Ammon's horn (tissue), 1 donor: ENCODE measurements at regions not wholly inside any gene's neighbourhood (a gene's known extent, or its start where the extent isn't known, plus 50 kb on each side); places are given as distances from the start of the nearest gene placed in this dataset.
"Not testable (repeated sequence)": the region's sequence is repeated elsewhere in the genome, so short reads cannot be mapped to it uniquely, and the experiment has no call there.

Experiments
- DNase-seq: peaks from one replicate; pipeline ENCODE4 v3.0.0-alpha.2; 2016; ENCODE audit warnings: low spot score

- DNase-seq, result not testable (repeated sequence)
Measured at GRCh38 chr11:100409267-100409666, 277.8 kb upstream of the ARHGAP42 start.

GRCh38 chr11:100419518-100419917 is 267.6 kb upstream of the ARHGAP42 start:
- DNase-seq, result no peak

GRCh38 chr11:100434821-100435641 is 252.1 kb upstream of the ARHGAP42 start:
- DNase-seq, result no peak

- DNase-seq, result no peak
Measured at GRCh38 chr11:100438376-100438775, 248.7 kb upstream of the ARHGAP42 start.

GRCh38 chr11:100441086-100441485 is 246.0 kb upstream of the ARHGAP42 start:
- DNase-seq, result no peak

GRCh38 chr11:100442017-100442416 is 245.1 kb upstream of the ARHGAP42 start:
- no peak for DNase-seq

- peak; percentile 81 for DNase-seq
Measured at GRCh38 chr11:100445231-100445735, 241.8 kb upstream of the ARHGAP42 start.

GRCh38 chr11:100451801-100452460 is 235.2 kb upstream of the ARHGAP42 start:
- not testable (repeated sequence) for DNase-seq

GRCh38 chr11:100459811-100460210 is 227.3 kb upstream of the ARHGAP42 start:
- DNase-seq, result no peak

- DNase-seq, result no peak
Measured at GRCh38 chr11:100460426-100460825, 226.7 kb upstream of the ARHGAP42 start.

- DNase-seq, result no peak
Measured at GRCh38 chr11:100467821-100468508, 219.1 kb upstream of the ARHGAP42 start.

- no peak for DNase-seq
Measured at GRCh38 chr11:100469835-100470234, 217.3 kb upstream of the ARHGAP42 start.

- no peak for DNase-seq
Measured at GRCh38 chr11:100472727-100473389, 214.2 kb upstream of the ARHGAP42 start.

GRCh38 chr11:100473390-100473740 is 213.7 kb upstream of the ARHGAP42 start:
- DNase-seq, result no peak

GRCh38 chr11:100484948-100485347 is 202.1 kb upstream of the ARHGAP42 start:
- DNase-seq, result no peak

- no peak for DNase-seq
Measured at GRCh38 chr11:100498780-100499179, 188.3 kb upstream of the ARHGAP42 start.

GRCh38 chr11:100501450-100501849 is 185.6 kb upstream of the ARHGAP42 start:
- DNase-seq, result no peak

GRCh38 chr11:100512475-100512874 is 174.6 kb upstream of the ARHGAP42 start:
- DNase-seq, result no peak

- DNase-seq, result no peak
Measured at GRCh38 chr11:100515087-100515486, 172.0 kb upstream of the ARHGAP42 start.

- DNase-seq, result no peak
Measured at GRCh38 chr11:100525197-100525596, 161.9 kb upstream of the ARHGAP42 start.

- no peak for DNase-seq
Measured at GRCh38 chr11:100525635-100526034, 161.5 kb upstream of the ARHGAP42 start.

GRCh38 chr11:100528872-100529416 is 158.1 kb upstream of the ARHGAP42 start:
- DNase-seq, result no peak
